Left lung (tissue), 4 donors: ENCODE measurements at regions not wholly inside any gene's neighbourhood (a gene's known extent, or its start where the extent isn't known, plus 50 kb on each side); places are given as distances from the start of the nearest gene placed in this dataset.

Experiments used
- ATAC-seq: fragments of 200-7000 bp; cut with Tn5 transposase; one replicate; pipeline ENCODE4 v1.9.1; 2020; ENCODE audit warnings: moderate library complexity
- DNase-seq, 4 donors: peaks; one replicate each; pipeline ENCODE4 v3.0.0-alpha.2; 2013 to 2020
- H3K27ac ChIP-seq, 2 donors: fragments of 200-600 bp; sonication (generic) in 1 of 2; one replicate each; pipeline versions ENCODE4 v1.5.0 to v1.8.0; 2020 to 2021
- H3K27me3 ChIP-seq, 2 donors: fragments of 200-600 bp; sonication (generic) in 1 of 2; one replicate each; pipeline versions ENCODE4 v1.5.0 to v1.8.0; 2020 to 2021
- H3K36me3 ChIP-seq, 2 donors: fragments of 200-600 bp; sonication (generic) in 1 of 2; one replicate each; pipeline versions ENCODE4 v1.5.0 to v1.8.0; 2020 to 2021
- H3K4me1 ChIP-seq, 2 donors: fragments of 200-600 bp; one replicate each; pipeline ENCODE4 v1.8.0; 2021
- H3K4me3 ChIP-seq, 2 donors: fragments of 200-600 bp; sonication (generic) in 1 of 2; one replicate each; pipeline versions ENCODE4 v1.5.0 to v1.8.0; 2020 to 2021; ENCODE audit warnings: mild to moderate bottlenecking in 1 of 2
- H3K9me3 ChIP-seq, 2 donors: fragments of 200-600 bp; sonication (generic) in 1 of 2; one replicate each; pipeline versions ENCODE4 v1.5.0 to v1.8.0; 2020 to 2021
- CTCF ChIP-seq, 2 donors: fragments of 200-600 bp; sonication (generic) in 1 of 2; IDR thresholded peaks; one replicate each; pipeline versions ENCODE4 v1.5.0 to v1.8.0; 2021; ENCODE audit warnings: antibody characterized with exemption in 2 of 2
- intact Hi-C, 2 donors: fragments of 100-400 bp; cut with DNase I; formaldehyde crosslinking; loops; one replicate each; pipeline versions ENCODE4 v1.11.2 to v1.14.2; 2022
- donor health status: DM: no; HTN: yes; CAD: no.
- donor health status: DM: no; HTN: no; CAD: no.

GRCh38 chr18:39952816-39953215 is 2002.2 kb upstream of the PIK3C3 start:
- H3K36me3 ChIP-seq, result no peaks in the 10 kb centered on the region
- no peaks in the 10 kb centered on the region for H3K4me1 ChIP-seq
- no peak for ATAC-seq
- no peaks in the 10 kb centered on the region for H3K27me3 ChIP-seq
- intact Hi-C loops, result no loop called here
- peaks cover 0 to 5% of the 10 kb centered on the region in 2 donors for H3K9me3 ChIP-seq
- H3K27ac ChIP-seq, result no peak overlapping the region
- TF ChIP-seq CTCF (IDR thresholded peaks at IDR 0.05), result no peak
- no peak for DNase-seq
- H3K4me3 ChIP-seq, result no peak overlapping the region

GRCh38 chr18:39951142-39951720 is 2003.8 kb upstream of the PIK3C3 start:
- no peaks in the 10 kb centered on the region for H3K36me3 ChIP-seq
- no peak overlapping the region for H3K4me3 ChIP-seq
- peaks cover 0 to 5% of the 10 kb centered on the region in 2 donors for H3K9me3 ChIP-seq
- DNase-seq (no peak), ATAC-seq (no peak)
- peaks cover 0 to 4% of the 10 kb centered on the region in 2 donors for H3K4me1 ChIP-seq
- H3K27me3 ChIP-seq, result no peaks in the 10 kb centered on the region
- intact Hi-C loops, result no loop called here
- H3K27ac ChIP-seq, result no peak overlapping the region
- no peak for TF ChIP-seq CTCF (IDR thresholded peaks at IDR 0.05)

GRCh38 chr18:39946623-39947061 is 2008.4 kb upstream of the PIK3C3 start:
- Histone ChIP-seq H3K27me3 (no peaks in the 10 kb centered on the region), H3K4me3 (no peak overlapping the region), H3K36me3 (no peaks in the 10 kb centered on the region), H3K4me1 (peaks cover 0 to 4% of the 10 kb centered on the region in 2 donors), H3K27ac (peak overlapping the region in 1 of 2 donors; percentile 9), H3K9me3 (no peaks in the 10 kb centered on the region)
- intact Hi-C loops, result no loop called here
- ATAC-seq, result peak; percentile 87
- no peak for TF ChIP-seq CTCF (IDR thresholded peaks at IDR 0.05)
- peak in 1 of 4 donors; percentile 32 for DNase-seq

- no peak for DNase-seq
- Histone ChIP-seq H3K27me3 (no peaks in the 10 kb centered on the region), H3K36me3 (no peaks in the 10 kb centered on the region), H3K4me1 (peaks cover 0 to 4% of the 10 kb centered on the region in 2 donors), H3K4me3 (no peak overlapping the region), H3K9me3 (no peaks in the 10 kb centered on the region), H3K27ac (no peak overlapping the region)
- TF ChIP-seq CTCF (IDR thresholded peaks at IDR 0.05), result no peak
- intact Hi-C loops, result no loop called here
- no peak for ATAC-seq
Measured at GRCh38 chr18:39945076-39945475, 2010.0 kb upstream of the PIK3C3 start.

GRCh38 chr18:39942702-39943101 is 2012.3 kb upstream of the PIK3C3 start:
- ATAC-seq, result no peak
- no peak for DNase-seq
- Histone ChIP-seq H3K27ac (no peak overlapping the region), H3K4me1 (peaks cover 0 to 4% of the 10 kb centered on the region in 2 donors), H3K4me3 (no peak overlapping the region), H3K36me3 (no peaks in the 10 kb centered on the region), H3K9me3 (no peaks in the 10 kb centered on the region), H3K27me3 (no peaks in the 10 kb centered on the region)
- no peak for TF ChIP-seq CTCF (IDR thresholded peaks at IDR 0.05)
- intact Hi-C loops, result no loop called here
